A549 (cell line): ENCODE measurements at regions not wholly inside any gene's neighbourhood (a gene's known extent, or its start where the extent isn't known, plus 50 kb on each side); places are given as distances from the start of the nearest gene placed in this dataset.

Experiments used
- ATAC-seq, 2 experiments: fragments of 200-7000 bp in 1 of 2; fragments of >200 bp in 1 of 2; cut with Nextera tagmentation in 1 of 2; cut with Tn5 transposase in 1 of 2; 3 replicates each; pipeline versions ENCODE4 v1.8.0 to v1.9.1; 2018 to 2020; ENCODE audit warnings: mild to moderate bottlenecking in 1 of 2, moderate library complexity in 1 of 2
- CTCF ChIA-PET: fragments of 300-600 bp; sonication (Branson Sonifier 250); formaldehyde crosslinking; extraction: SDS; loops from one replicate; lab custom pipeline; 2021; ENCODE audit warnings: antibody characterized with exemption, inconsistent platforms; lab: Yijun Ruan, JAX
- POLR2A ChIA-PET: fragments of 350-600 bp; formaldehyde crosslinking; extraction: SDS; loops from one replicate; lab custom pipeline; 2021; ENCODE audit warnings: antibody characterized with exemption, inconsistent platforms; lab: Yijun Ruan, JAX
- DNase-seq, 2 experiments: peaks; one replicate each; pipeline versions ENCODE4 v3.0.0 to v3.0.0-alpha.2; 2011 to 2016; ENCODE audit warnings: low read depth in 1 of 2, low spot score in 1 of 2
- FAIRE-seq: peaks from 2 replicates; lab custom pipeline; 2011; peaks lifted over from hg19 to GRCh38; lab: Jason Lieb, UNC
- H3K27ac ChIP-seq, 2 experiments: fragments of >200 bp; sonication (Bioruptor Twin); formaldehyde crosslinking; 3 replicates each; pipeline ENCODE4 v1.5.1; 2016 to 2017
- H3K4me1 ChIP-seq: fragments of >200 bp; sonication (Bioruptor Twin); formaldehyde crosslinking; 3 replicates; pipeline ENCODE4 v1.6.1; 2016
- H3K4me2 ChIP-seq: fragments of >200 bp; sonication (Bioruptor Twin); formaldehyde crosslinking; 3 replicates; pipeline ENCODE4 v1.6.1; 2016
- H3K4me3 ChIP-seq: fragments of >200 bp; sonication (Bioruptor Twin); formaldehyde crosslinking; 3 replicates; pipeline ENCODE4 v1.5.1; 2016
- H3K9me3 ChIP-seq: fragments of >200 bp; sonication (Bioruptor Twin); formaldehyde crosslinking; 3 replicates; pipeline ENCODE4 v1.6.1; 2016
- ATOH8 ChIP-seq: fragments of 250-450 bp; sonication (Bioruptor Pico); IDR thresholded peaks from 2 replicates; pipeline ENCODE4 v1.5.0; 2020; ENCODE audit warnings: low read depth, mild to moderate bottlenecking, moderate library complexity
- CBX2 ChIP-seq: fragments of 200-600 bp; sonication (generic); IDR thresholded peaks from 2 replicates; pipeline ENCODE4 v1.6.1; 2016; ENCODE audit warnings: low read depth, mild to moderate bottlenecking, borderline replicate concordance
- CHD2 ChIP-seq: fragments of 150-350 bp; IDR thresholded peaks from 2 replicates; pipeline ENCODE4 v1.6.1; 2014; ENCODE audit warnings: low read length; ENCODE audit not compliant: partially characterized antibody
- E2F6 ChIP-seq: IDR thresholded peaks from 2 replicates; pipeline ENCODE4 v1.6.1; 2012; ENCODE audit warnings: low read depth, borderline replicate concordance
- EHF ChIP-seq: fragments of 250-450 bp; sonication (Bioruptor Pico); IDR thresholded peaks from 2 replicates; pipeline ENCODE4 v1.5.0; 2020; ENCODE audit warnings: mild to moderate bottlenecking
- EP300 ChIP-seq, 2 experiments: fragments of >200 bp; sonication (Bioruptor Twin); formaldehyde crosslinking; IDR thresholded peaks; 2 replicates in 1 of 2; 3 replicates in 1 of 2; pipeline ENCODE4 v1.6.1; 2016 to 2017
- ESRRA ChIP-seq: fragments of 150-350 bp; IDR thresholded peaks from 2 replicates; pipeline ENCODE4 v1.6.1; 2014; ENCODE audit warnings: mild to moderate bottlenecking, low read length, borderline replicate concordance
- FOSL2 ChIP-seq, 2 experiments: fragments of 450-650 bp in 1 of 2; fragments of >200 bp in 1 of 2; sonication (Bioruptor Twin) in 1 of 2; formaldehyde crosslinking; IDR thresholded peaks; 2 replicates each; pipeline versions ENCODE4 v1.5.0 to v1.6.1; 2016 to 2020; ENCODE audit warnings: mild to moderate bottlenecking in 1 of 2, moderate library complexity in 1 of 2
- FOXS1 ChIP-seq: fragments of 250-450 bp; sonication (Bioruptor Pico); IDR thresholded peaks from 2 replicates; pipeline ENCODE4 v1.5.0; 2020; ENCODE audit warnings: mild to moderate bottlenecking, moderate library complexity
- GATA3 ChIP-seq: IDR thresholded peaks from 2 replicates; pipeline ENCODE4 v1.6.1; 2012; ENCODE audit warnings: borderline replicate concordance
- HEYL ChIP-seq: fragments of 250-450 bp; sonication (Bioruptor Pico); IDR thresholded peaks from 2 replicates; pipeline ENCODE4 v1.8.0; 2021; ENCODE audit warnings: mild to moderate bottlenecking, moderate library complexity
- HOXB5 ChIP-seq: fragments of 250-450 bp; sonication (Bioruptor Pico); IDR thresholded peaks from 2 replicates; pipeline ENCODE4 v1.5.0; 2020; ENCODE audit warnings: mild to moderate bottlenecking, moderate library complexity
- JUN ChIP-seq, 2 experiments: fragments of >200 bp; sonication (Bioruptor Twin); formaldehyde crosslinking; IDR thresholded peaks; 2 replicates in 1 of 2; 3 replicates in 1 of 2; pipeline ENCODE4 v1.6.1; 2016 to 2017
- KDM1A ChIP-seq: fragments of 200-600 bp; sonication (generic); IDR thresholded peaks from 2 replicates; pipeline ENCODE4 v1.6.1; 2016; ENCODE audit warnings: low read depth, mild to moderate bottlenecking
- KDM5A ChIP-seq: fragments of 200-600 bp; sonication (generic); IDR thresholded peaks from 2 replicates; pipeline ENCODE4 v1.6.1; 2016; ENCODE audit warnings: antibody characterized with exemption, mild to moderate bottlenecking
- MYC ChIP-seq: IDR thresholded peaks from 2 replicates; pipeline ENCODE4 v1.6.1; 2012; ENCODE audit warnings: mild to moderate bottlenecking, inconsistent platforms, low read length, improper control_type of control experiment, borderline replicate concordance
- NPAS2 ChIP-seq: fragments of 250-450 bp; sonication (Bioruptor Pico); IDR thresholded peaks from 2 replicates; pipeline ENCODE4 v1.8.0; 2022; ENCODE audit warnings: mild to moderate bottlenecking, moderate library complexity, borderline replicate concordance
- PBX3 ChIP-seq: IDR thresholded peaks from 2 replicates; pipeline ENCODE4 v1.6.1; 2012
- POLR2AphosphoS2 ChIP-seq: conservative IDR thresholded peaks from 2 replicates; pipeline ENCODE4 v1.6.1; 2012; ENCODE audit warnings: low read length, improper control_type of control experiment, inconsistent platforms
- RAD21 ChIP-seq, 2 experiments: fragments of >200 bp in 1 of 2; sonication (Bioruptor Twin) in 1 of 2; formaldehyde crosslinking in 1 of 2; IDR thresholded peaks in 1 of 2; conservative IDR thresholded peaks in 1 of 2; 2 replicates in 1 of 2; 3 replicates in 1 of 2; pipeline ENCODE4 v1.6.1; 2012 to 2018; ENCODE audit warnings: inconsistent platforms in 1 of 2
- RCOR1 ChIP-seq: fragments of 150-350 bp; IDR thresholded peaks from 2 replicates; pipeline ENCODE4 v1.6.1; 2014; ENCODE audit warnings: antibody characterized with exemption, low read length, low read depth
- SREBF2 ChIP-seq: fragments of 450-650 bp; IDR thresholded peaks from 2 replicates; pipeline ENCODE4 v1.6.1; 2014; ENCODE audit warnings: mild to moderate bottlenecking, moderate library complexity
- TP53 ChIP-seq: fragments of 250-450 bp; sonication (Bioruptor Pico); IDR thresholded peaks from 2 replicates; pipeline ENCODE4 v1.5.0; 2021; ENCODE audit warnings: mild to moderate bottlenecking, moderate library complexity
- USF2 ChIP-seq: fragments of 450-650 bp; IDR thresholded peaks from 2 replicates; pipeline ENCODE4 v1.6.1; 2014; ENCODE audit warnings: antibody characterized with exemption
- ZFP36 ChIP-seq: fragments of 450-650 bp; IDR thresholded peaks from 2 replicates; pipeline ENCODE4 v1.6.1; 2014; ENCODE audit warnings: borderline replicate concordance; ENCODE audit not compliant: partially characterized antibody
- WGBS: methylation state at CpG from one replicate; pipeline ENCODE4 v1.1.6; 2017; ENCODE audit errors: missing lambda C conversion rate; 5-methylcytosine and 5-hydroxymethylcytosine counted together

GRCh38 chr17:14950216-14950615 lies 314.9 kb downstream of the PMP22 start (continued):
- no peak for TF ChIP-seq ATOH8 (CRISPR knock-in tag)
- TF ChIP-seq KDM1A: no peak
- no peak for TF ChIP-seq E2F6
- no peak for TF ChIP-seq FOSL2 (IDR thresholded peaks at IDR 0.05)
- no peak for TF ChIP-seq FOSL2 (CRISPR knock-in tag; IDR thresholded peaks at IDR 0.05)
- TF ChIP-seq PBX3: no peak
- TF ChIP-seq KDM5A: no peak
- no peak for TF ChIP-seq CBX2
- TF ChIP-seq ZFP36: no peak
- no peak for TF ChIP-seq FOXS1 (CRISPR knock-in tag)
- TF ChIP-seq HOXB5: no peak
- TF ChIP-seq, all 56 proteins: peak for 0

- TF ChIP-seq MYC (no peak), GATA3 (no peak), JUN (IDR thresholded peaks at IDR 0.05) (no peak), EP300 (IDR thresholded peaks at IDR 0.05) (no peak), EHF (no peak), POLR2AphosphoS2 (no peak), KDM1A (no peak), SREBF2 (no peak), CHD2 (no peak), HEYL (CRISPR knock-in tag) (no peak), RAD21 (conservative IDR thresholded peaks at IDR 0.05 in 1 of 2, IDR thresholded peaks at IDR 0.05 in 1 of 2) (no peak), HOXB5 (no peak), NPAS2 (CRISPR knock-in tag) (no peak), TP53 (no peak), RCOR1 (no peak), USF2 (no peak), ESRRA (no peak)
- Histone ChIP-seq H3K4me2 (no peak overlapping the region), H3K9me3 (peaks cover 2% of the 10 kb centered on the region; the same call in 1 of the 3 replicates), H3K4me1 (no peaks in the 10 kb centered on the region), H3K4me3 (no peak overlapping the region), H3K27ac (no peak overlapping the region)
- POLR2A ChIA-PET: no interaction called here
- ATAC-seq (no peak), DNase-seq (no peak), FAIRE-seq (no peak)
- WGBS: 8% methylated on average over 2 of the region's 2 CpGs
- CTCF ChIA-PET: interaction anchor here (1.9 kb wide), 1 partner anchor 21 kb away, joined by 12 read pairs; no protein-coding TSS in a partner anchor
These were observed 317.5 kb downstream of the PMP22 start for GRCh38 chr17:14947671-14948070.
